CD4-positive, alpha-beta T cell (primary cell): ENCODE measurements at regions not wholly inside any gene's neighbourhood (a gene's known extent, or its start where the extent isn't known, plus 50 kb on each side); places are given as distances from the start of the nearest gene placed in this dataset.

ENCODE experiments used
- ATAC-seq: fragments of 200-7000 bp; cut with Tn5 transposase; one replicate; pipeline ENCODE4 v1.10.0; 2022; ENCODE audit warnings: mild to moderate bottlenecking; ENCODE audit not compliant: poor library complexity
- CTCF ChIA-PET: fragments of 350-600 bp; sonication (Branson Sonifier 250); formaldehyde crosslinking; loops from one replicate; lab custom pipeline; 2021; ENCODE audit warnings: antibody characterized with exemption, inconsistent platforms; lab: Charles Lee
- POLR2A ChIA-PET: fragments of 350-600 bp; sonication (Branson Sonifier 250); formaldehyde crosslinking; loops from one replicate; lab custom pipeline; 2021; ENCODE audit warnings: antibody characterized with exemption, inconsistent platforms; lab: Charles Lee
- DNase-seq, 14 experiments: peaks; one replicate each; pipeline ENCODE4 v3.0.0-alpha.2; 2013 to 2020; ENCODE audit warnings: mixed read lengths in 2 of 14
- H3K27ac ChIP-seq, 2 donors: one replicate each; pipeline versions ENCODE4 v1.5.1 to v1.7.0; 2013; ENCODE audit warnings: low read length in 2 of 2, low read depth in 1 of 2, mild to moderate bottlenecking in 1 of 2
- H3K27me3 ChIP-seq, 2 experiments: 1 replicate in 1 of 2; 2 replicates in 1 of 2; pipeline versions ENCODE4 v1.6.1 to v1.7.0; 2013; ENCODE audit warnings: low read length in 2 of 2, control low read depth in 1 of 2, mild to moderate bottlenecking in 1 of 2, moderate library complexity in 1 of 2; ENCODE audit not compliant: insufficient read depth in 2 of 2, control insufficient read depth in 1 of 2
- H3K36me3 ChIP-seq: one replicate; pipeline ENCODE4 v1.6.1; 2013; ENCODE audit warnings: low read length, control low read depth; ENCODE audit not compliant: insufficient read depth
- H3K4me1 ChIP-seq: one replicate; pipeline ENCODE4 v1.6.1; 2013; ENCODE audit warnings: low read length, control low read depth; ENCODE audit not compliant: insufficient read depth
- H3K4me3 ChIP-seq: one replicate; pipeline ENCODE4 v1.5.1; 2013; ENCODE audit warnings: mild to moderate bottlenecking, low read length, moderate library complexity
- H3K9me3 ChIP-seq, 2 experiments: 1 replicate in 1 of 2; 2 replicates in 1 of 2; pipeline versions ENCODE4 v1.6.1 to v1.7.0; 2013; ENCODE audit warnings: low read length in 2 of 2, mild to moderate bottlenecking in 2 of 2, control low read depth in 1 of 2, moderate library complexity in 1 of 2; ENCODE audit not compliant: control insufficient read depth in 1 of 2, insufficient read depth in 1 of 2
- H3K27ac Mint-ChIP-seq: one replicate; pipeline ENCODE4 v1.8.0; 2020; ENCODE audit warnings: mixed read lengths
- H3K27me3 Mint-ChIP-seq: one replicate; pipeline ENCODE4 v1.8.0; 2021; ENCODE audit warnings: mixed read lengths
- H3K36me3 Mint-ChIP-seq: one replicate; pipeline ENCODE4 v1.8.0; 2021; ENCODE audit warnings: low read depth, mixed read lengths
- H3K4me1 Mint-ChIP-seq: one replicate; pipeline ENCODE4 v1.8.0; 2021; ENCODE audit warnings: low read depth, mixed read lengths
- H3K4me3 Mint-ChIP-seq: one replicate; pipeline ENCODE4 v1.8.0; 2020; ENCODE audit warnings: mild to moderate bottlenecking, mixed read lengths
- H3K9me3 Mint-ChIP-seq: one replicate; pipeline ENCODE4 v1.8.0; 2020; ENCODE audit warnings: mixed read lengths
- CTCF ChIP-seq: fragments of 200-600 bp; IDR thresholded peaks from one replicate; pipeline ENCODE4 v1.8.0; 2022; ENCODE audit warnings: antibody characterized with exemption, mild to moderate bottlenecking
- intact Hi-C, 2 experiments: fragments of 100-400 bp; cut with DNase I in 1 of 2; cut with micrococcal nuclease in 1 of 2; formaldehyde crosslinking; loops; one replicate each; pipeline versions ENCODE4 v1.15.1 to v1.9.0; 2023 to 2025; cut with DNase I, micrococcal nuclease

GRCh38 chr9:118595719-118596305, 773.4 kb downstream of the BRINP1 start:
- H3K27me3 ChIP-seq: no peaks in the 10 kb centered on the region
- no peaks in the 10 kb centered on the region for H3K4me1 ChIP-seq
- ATAC-seq (no peak), DNase-seq (no peak)
- no peak overlapping the region for H3K4me3 ChIP-seq
- Mint-ChIP-seq H3K9me3 (peaks cover 2% of the 10 kb centered on the region), H3K27me3 (no peaks in the 10 kb centered on the region), H3K4me3 (no peak overlapping the region), H3K27ac (no peak overlapping the region), H3K4me1 (no peaks in the 10 kb centered on the region), H3K36me3 (no peaks in the 10 kb centered on the region)
- H3K27ac ChIP-seq: no peak overlapping the region
- ChIA-PET CTCF (interaction anchor here (0.5 kb wide), 1 partner anchor 500 kb away, joined by 4 read pairs; no protein-coding TSS in a partner anchor), POLR2A (no interaction called here)
- no peaks in the 10 kb centered on the region for H3K9me3 ChIP-seq
- intact Hi-C loops: no loop called here
- H3K36me3 ChIP-seq: no peaks in the 10 kb centered on the region
- TF ChIP-seq CTCF: no peak

- Mint-ChIP-seq H3K9me3 (peaks cover 2% of the 10 kb centered on the region), H3K4me3 (no peak overlapping the region), H3K27me3 (no peaks in the 10 kb centered on the region), H3K27ac (no peak overlapping the region), H3K36me3 (no peaks in the 10 kb centered on the region), H3K4me1 (no peaks in the 10 kb centered on the region)
- POLR2A ChIA-PET: no interaction called here
- peaks cover 0 to 4% of the 10 kb centered on the region in 2 experiments for H3K9me3 ChIP-seq
- no peaks in the 10 kb centered on the region for H3K36me3 ChIP-seq
- CTCF ChIA-PET: no interaction called here
- ATAC-seq: no peak
- intact Hi-C loops: no loop called here
- H3K4me1 ChIP-seq: no peaks in the 10 kb centered on the region
- no peak overlapping the region for H3K27ac ChIP-seq
- H3K27me3 ChIP-seq: no peaks in the 10 kb centered on the region
- no peak for TF ChIP-seq CTCF
- no peak for DNase-seq
- H3K4me3 ChIP-seq: no peak overlapping the region
Measured at GRCh38 chr9:118596374-118597015, 772.7 kb downstream of the BRINP1 start.

- Mint-ChIP-seq H3K27ac (no peak overlapping the region), H3K4me1 (no peaks in the 10 kb centered on the region), H3K4me3 (no peak overlapping the region), H3K36me3 (no peaks in the 10 kb centered on the region), H3K9me3 (no peaks in the 10 kb centered on the region), H3K27me3 (no peaks in the 10 kb centered on the region)
- no peak for ATAC-seq
- no peaks in the 10 kb centered on the region for H3K9me3 ChIP-seq
- H3K4me3 ChIP-seq: no peak overlapping the region
- POLR2A ChIA-PET: no interaction called here
- no peaks in the 10 kb centered on the region for H3K36me3 ChIP-seq
- intact Hi-C loops: no loop called here
- no peak for TF ChIP-seq CTCF
- no peak overlapping the region for H3K27ac ChIP-seq
- no peak for DNase-seq
- H3K4me1 ChIP-seq: no peaks in the 10 kb centered on the region
- CTCF ChIA-PET: no interaction called here
- no peaks in the 10 kb centered on the region for H3K27me3 ChIP-seq
Measured at GRCh38 chr9:118606668-118607067, 762.6 kb downstream of the BRINP1 start.
